Breast epithelium (tissue), 4 donors: ENCODE measurements at regions not wholly inside any gene's neighbourhood (a gene's known extent, or its start where the extent isn't known, plus 50 kb on each side); places are given as distances from the start of the nearest gene placed in this dataset.

Source experiments
- DNase-seq, 2 donors: peaks; one replicate each; pipeline ENCODE4 v3.0.0-alpha.2; 2019; ENCODE audit warnings: low spot score in 2 of 2
- H3K27ac ChIP-seq, 2 donors: fragments of 200-600 bp; sonication (generic) in 1 of 2; one replicate each; pipeline ENCODE4 v1.5.1; 2016 to 2019; ENCODE audit warnings: mild to moderate bottlenecking in 1 of 2
- H3K27me3 ChIP-seq, 2 donors: fragments of 200-600 bp; sonication (generic) in 1 of 2; one replicate each; pipeline versions ENCODE4 v1.5.1 to v1.6.0; 2017 to 2019; ENCODE audit warnings: control low read depth in 1 of 2, mild to moderate bottlenecking in 1 of 2
- H3K36me3 ChIP-seq: fragments of 200-600 bp; one replicate; pipeline ENCODE4 v1.5.1; 2019
- H3K4me1 ChIP-seq, 2 donors: fragments of 200-600 bp; sonication (generic); one replicate each; pipeline ENCODE4 v1.5.1; 2016 to 2019; ENCODE audit warnings: control low read depth in 1 of 2
- H3K4me3 ChIP-seq, 3 donors: fragments of 200-600 bp; sonication (generic); 1 replicate in 2 of 3; 2 replicates in 1 of 3; pipeline ENCODE4 v1.5.1; 2016 to 2019; ENCODE audit warnings: mild to moderate bottlenecking in 3 of 3, moderate library complexity in 2 of 3
- H3K9me3 ChIP-seq, 2 donors: fragments of 200-600 bp; sonication (generic) in 1 of 2; one replicate each; pipeline ENCODE4 v1.5.1; 2016 to 2019; ENCODE audit warnings: control low read depth in 1 of 2
- POLR2A ChIP-seq: fragments of 450-650 bp; IDR thresholded peaks from one replicate; pipeline ENCODE4 v1.6.1; 2016; ENCODE audit warnings: antibody characterized with exemption, mild to moderate bottlenecking, moderate library complexity
- POLR2AphosphoS5 ChIP-seq, 3 donors: sonication (generic); formaldehyde crosslinking; IDR thresholded peaks; one replicate each; pipeline ENCODE4 v1.6.1; 2017; ENCODE audit warnings: antibody characterized with exemption in 3 of 3
- intact Hi-C: fragments of 100-400 bp; cut with DNase I; formaldehyde crosslinking; loops from one replicate; pipeline ENCODE4 v1.15.1; 2023; ENCODE audit warnings: low total_unique reads
- TF ChIP-seq, protein P1 (sequence below), 3 donors: fragments of 450-650 bp; IDR thresholded peaks; one replicate each; pipeline ENCODE4 v1.5.1; 2016 to 2017; ENCODE audit warnings: antibody characterized with exemption in 3 of 3, mild to moderate bottlenecking in 3 of 3, moderate library complexity in 3 of 3

DNA sequence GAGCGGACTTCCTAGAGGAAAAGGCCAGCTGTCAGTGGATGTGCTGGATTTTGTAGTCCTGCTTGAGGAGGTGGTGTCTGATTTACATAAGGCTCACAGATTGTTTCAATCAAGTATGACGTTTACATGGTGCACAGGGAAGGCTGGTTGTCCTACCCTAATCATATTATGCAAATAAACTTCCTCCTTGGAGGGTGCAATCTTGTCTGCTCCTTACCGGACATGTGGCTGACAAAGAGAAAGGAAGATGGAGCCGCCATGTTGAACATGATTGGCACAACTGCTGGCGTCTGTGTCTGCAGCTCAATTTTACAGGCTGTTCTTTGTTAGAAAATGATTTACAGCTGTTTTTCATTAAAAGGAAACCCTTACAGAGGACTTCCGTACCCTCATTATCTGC lies 1656.1 kb downstream of the KCNT2 start:
- Histone ChIP-seq H3K4me3 (no peak overlapping the region), H3K27ac (no peak overlapping the region), H3K36me3 (no peaks in the 10 kb centered on the region), H3K27me3 (no peaks in the 10 kb centered on the region), H3K4me1 (no peaks in the 10 kb centered on the region), H3K9me3 (no peaks in the 10 kb centered on the region)
- TF ChIP-seq POLR2A, result no peak
- TF ChIP-seq POLR2AphosphoS5 (IDR thresholded peaks at IDR 0.05), result no peak
- TF ChIP-seq, protein P1, sequence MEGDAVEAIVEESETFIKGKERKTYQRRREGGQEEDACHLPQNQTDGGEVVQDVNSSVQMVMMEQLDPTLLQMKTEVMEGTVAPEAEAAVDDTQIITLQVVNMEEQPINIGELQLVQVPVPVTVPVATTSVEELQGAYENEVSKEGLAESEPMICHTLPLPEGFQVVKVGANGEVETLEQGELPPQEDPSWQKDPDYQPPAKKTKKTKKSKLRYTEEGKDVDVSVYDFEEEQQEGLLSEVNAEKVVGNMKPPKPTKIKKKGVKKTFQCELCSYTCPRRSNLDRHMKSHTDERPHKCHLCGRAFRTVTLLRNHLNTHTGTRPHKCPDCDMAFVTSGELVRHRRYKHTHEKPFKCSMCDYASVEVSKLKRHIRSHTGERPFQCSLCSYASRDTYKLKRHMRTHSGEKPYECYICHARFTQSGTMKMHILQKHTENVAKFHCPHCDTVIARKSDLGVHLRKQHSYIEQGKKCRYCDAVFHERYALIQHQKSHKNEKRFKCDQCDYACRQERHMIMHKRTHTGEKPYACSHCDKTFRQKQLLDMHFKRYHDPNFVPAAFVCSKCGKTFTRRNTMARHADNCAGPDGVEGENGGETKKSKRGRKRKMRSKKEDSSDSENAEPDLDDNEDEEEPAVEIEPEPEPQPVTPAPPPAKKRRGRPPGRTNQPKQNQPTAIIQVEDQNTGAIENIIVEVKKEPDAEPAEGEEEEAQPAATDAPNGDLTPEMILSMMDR (IDR thresholded peaks at IDR 0.05), result no peak
- intact Hi-C loops, result no loop called here
- DNase-seq, result no peak

DNA sequence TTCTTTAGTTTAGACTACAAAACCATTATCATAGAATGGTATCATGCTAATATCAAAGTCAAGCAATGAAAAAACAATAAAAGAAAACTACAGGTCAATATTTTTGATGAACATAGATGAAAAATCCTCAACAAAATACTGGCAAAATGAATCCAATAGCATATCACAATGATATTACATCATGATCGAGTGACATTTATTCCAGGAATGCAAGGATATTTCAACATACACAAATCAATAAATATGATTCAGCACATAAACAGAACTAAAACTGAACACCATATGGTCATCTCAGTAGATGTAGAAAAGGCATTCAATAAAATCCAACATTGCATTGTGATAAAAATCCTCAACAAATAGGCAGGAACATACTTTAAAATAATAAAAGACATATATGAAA lies 1657.7 kb downstream of the KCNT2 start:
- no peak overlapping the region for H3K27ac ChIP-seq
- TF ChIP-seq POLR2AphosphoS5 (IDR thresholded peaks at IDR 0.05), result no peak
- no peak for TF ChIP-seq POLR2A
- TF ChIP-seq, protein P1 (IDR thresholded peaks at IDR 0.05), result no peak
- no peak overlapping the region for H3K4me3 ChIP-seq
- H3K36me3 ChIP-seq, result no peaks in the 10 kb centered on the region
- no peaks in the 10 kb centered on the region for H3K27me3 ChIP-seq
- no peak for DNase-seq
- no peaks in the 10 kb centered on the region for H3K9me3 ChIP-seq
- intact Hi-C loops, result no loop called here
- no peaks in the 10 kb centered on the region for H3K4me1 ChIP-seq

DNA sequence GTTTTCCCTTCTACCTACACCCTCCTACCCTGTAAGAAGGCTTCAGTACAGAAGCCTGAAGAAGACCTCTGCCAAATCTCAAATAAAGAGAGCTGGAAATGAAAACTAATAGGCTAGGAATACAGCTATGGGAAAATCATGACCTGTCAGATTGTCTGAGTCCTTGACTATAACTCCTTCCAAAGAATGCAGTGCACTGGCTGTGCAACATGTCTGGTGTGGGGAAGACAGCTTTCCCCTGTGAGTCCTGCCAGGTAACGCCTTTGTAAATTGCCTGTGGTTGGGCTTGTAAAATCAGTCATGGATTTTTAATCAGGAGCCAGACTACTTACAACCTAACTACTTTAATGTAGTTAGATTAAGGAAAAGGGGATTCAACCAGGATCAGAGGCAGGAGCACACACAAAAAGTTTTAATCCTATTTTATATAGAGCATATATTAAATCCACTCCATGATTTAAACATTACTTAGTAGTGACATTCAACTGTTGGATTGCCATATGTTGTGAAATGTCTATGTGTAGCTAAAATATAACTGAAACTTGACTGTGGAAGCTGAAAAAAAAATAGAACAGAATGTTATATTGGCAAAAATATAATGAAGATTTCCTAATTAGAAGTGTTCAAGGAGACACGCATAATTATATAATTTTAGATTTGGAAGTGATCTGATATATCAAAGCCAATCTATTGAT lies 1667.8 kb downstream of the KCNT2 start:
- Histone ChIP-seq H3K4me1 (no peaks in the 10 kb centered on the region), H3K9me3 (no peaks in the 10 kb centered on the region), H3K27ac (no peak overlapping the region), H3K4me3 (no peak overlapping the region), H3K36me3 (no peaks in the 10 kb centered on the region), H3K27me3 (no peaks in the 10 kb centered on the region)
- TF ChIP-seq POLR2A (no peak), POLR2AphosphoS5 (IDR thresholded peaks at IDR 0.05) (no peak)
- TF ChIP-seq, protein P1 (IDR thresholded peaks at IDR 0.05), result no peak
- intact Hi-C loops, result no loop called here
- no peak for DNase-seq

DNA sequence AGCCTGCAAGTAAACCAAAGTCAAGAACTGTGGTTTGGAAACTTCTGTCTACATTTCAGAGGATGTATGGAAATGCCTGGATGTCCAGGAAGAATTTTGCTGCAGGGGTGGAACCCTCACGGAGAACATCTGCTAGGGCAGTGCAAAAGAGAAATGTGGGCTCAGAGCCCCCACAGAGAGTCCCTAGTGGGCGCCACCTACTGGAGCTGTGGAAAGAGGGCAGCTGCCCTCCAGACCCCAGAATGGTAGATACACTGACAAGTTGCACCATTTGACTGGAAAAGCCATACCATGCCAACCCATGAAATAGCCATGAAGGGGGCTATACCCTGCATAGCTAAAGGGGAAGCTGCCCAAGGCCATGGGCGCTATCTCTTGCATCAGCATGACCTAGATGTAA lies 1672.4 kb downstream of the KCNT2 start:
- Histone ChIP-seq H3K36me3 (no peaks in the 10 kb centered on the region), H3K9me3 (no peaks in the 10 kb centered on the region), H3K4me3 (no peak overlapping the region), H3K27ac (no peak overlapping the region), H3K4me1 (no peaks in the 10 kb centered on the region), H3K27me3 (no peaks in the 10 kb centered on the region)
- DNase-seq, result no peak
- TF ChIP-seq POLR2A (no peak), POLR2AphosphoS5 (IDR thresholded peaks at IDR 0.05) (no peak)
- TF ChIP-seq, protein P1 (IDR thresholded peaks at IDR 0.05), result no peak
- intact Hi-C loops, result no loop called here

DNA sequence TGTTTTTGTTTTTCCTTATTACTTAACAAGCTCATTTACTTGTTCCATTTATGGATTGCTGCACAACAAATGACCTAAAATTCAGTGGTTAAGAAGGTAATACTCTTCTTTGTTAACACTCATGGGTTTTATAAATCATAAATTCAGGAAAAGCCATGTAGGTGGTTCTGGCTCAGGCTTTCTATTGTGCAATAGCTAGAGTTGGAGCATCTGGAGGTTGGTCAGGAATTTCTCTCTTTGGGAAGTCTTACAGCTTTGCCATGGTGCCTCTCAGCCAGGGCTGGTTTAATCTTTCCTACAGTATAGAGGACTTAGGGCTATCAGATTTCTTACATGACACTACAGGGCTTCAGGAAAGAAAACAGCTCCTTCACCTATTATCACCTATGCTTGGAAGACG lies 1677.1 kb downstream of the KCNT2 start:
- H3K9me3 ChIP-seq, result no peaks in the 10 kb centered on the region
- H3K36me3 ChIP-seq, result no peaks in the 10 kb centered on the region
- no peak overlapping the region for H3K27ac ChIP-seq
- no peaks in the 10 kb centered on the region for H3K4me1 ChIP-seq
- no peak for DNase-seq
- no peak overlapping the region for H3K4me3 ChIP-seq
- no peak for TF ChIP-seq POLR2A
- no peak for TF ChIP-seq POLR2AphosphoS5 (IDR thresholded peaks at IDR 0.05)
- TF ChIP-seq, protein P1 (IDR thresholded peaks at IDR 0.05), result no peak
- intact Hi-C loops, result no loop called here
- H3K27me3 ChIP-seq, result no peaks in the 10 kb centered on the region
